ENCODE measurements at regions not wholly inside any gene's neighbourhood (a gene's known extent, or its start where the extent isn't known, plus 50 kb on each side); places are given as distances from the start of the nearest gene placed in this dataset.

- no peak for TF ChIP-seq POLR2A (IDR thresholded peaks at IDR 0.05)
- TF ChIP-seq, protein P1, sequence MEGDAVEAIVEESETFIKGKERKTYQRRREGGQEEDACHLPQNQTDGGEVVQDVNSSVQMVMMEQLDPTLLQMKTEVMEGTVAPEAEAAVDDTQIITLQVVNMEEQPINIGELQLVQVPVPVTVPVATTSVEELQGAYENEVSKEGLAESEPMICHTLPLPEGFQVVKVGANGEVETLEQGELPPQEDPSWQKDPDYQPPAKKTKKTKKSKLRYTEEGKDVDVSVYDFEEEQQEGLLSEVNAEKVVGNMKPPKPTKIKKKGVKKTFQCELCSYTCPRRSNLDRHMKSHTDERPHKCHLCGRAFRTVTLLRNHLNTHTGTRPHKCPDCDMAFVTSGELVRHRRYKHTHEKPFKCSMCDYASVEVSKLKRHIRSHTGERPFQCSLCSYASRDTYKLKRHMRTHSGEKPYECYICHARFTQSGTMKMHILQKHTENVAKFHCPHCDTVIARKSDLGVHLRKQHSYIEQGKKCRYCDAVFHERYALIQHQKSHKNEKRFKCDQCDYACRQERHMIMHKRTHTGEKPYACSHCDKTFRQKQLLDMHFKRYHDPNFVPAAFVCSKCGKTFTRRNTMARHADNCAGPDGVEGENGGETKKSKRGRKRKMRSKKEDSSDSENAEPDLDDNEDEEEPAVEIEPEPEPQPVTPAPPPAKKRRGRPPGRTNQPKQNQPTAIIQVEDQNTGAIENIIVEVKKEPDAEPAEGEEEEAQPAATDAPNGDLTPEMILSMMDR (IDR thresholded peaks at IDR 0.05) = no peak
- no peak for DNase-seq (ENCODE audit: low spot score in 2 of 2)
- no peak overlapping the region for H3K4me3 ChIP-seq (ENCODE audit: low read depth, poor library complexity, severe bottlenecking)
- WGBS, 2 donors = 79 to 81% methylated on average over 5 of the region's 5 CpGs
- intact Hi-C loops (cut with DNase I; ENCODE audit: low total_unique reads) = no loop called here
These were observed 415.6 kb upstream of the KAZN start for GRCh38 chr1:14182856-14183255.

GRCh38 chr1:14183329-14183728, 415.2 kb upstream of the KAZN start:
- H3K4me3 ChIP-seq (ENCODE audit: low read depth, poor library complexity, severe bottlenecking) = no peak overlapping the region
- no peak for DNase-seq (ENCODE audit: low spot score in 2 of 2)
- TF ChIP-seq POLR2A (IDR thresholded peaks at IDR 0.05) = no peak
- TF ChIP-seq, protein P1 (IDR thresholded peaks at IDR 0.05) = no peak
- intact Hi-C loops (cut with DNase I; ENCODE audit: low total_unique reads) = no loop called here
- WGBS, 2 donors = 86 to 93% methylated on average over 11 of the region's 11 CpGs

DNA sequence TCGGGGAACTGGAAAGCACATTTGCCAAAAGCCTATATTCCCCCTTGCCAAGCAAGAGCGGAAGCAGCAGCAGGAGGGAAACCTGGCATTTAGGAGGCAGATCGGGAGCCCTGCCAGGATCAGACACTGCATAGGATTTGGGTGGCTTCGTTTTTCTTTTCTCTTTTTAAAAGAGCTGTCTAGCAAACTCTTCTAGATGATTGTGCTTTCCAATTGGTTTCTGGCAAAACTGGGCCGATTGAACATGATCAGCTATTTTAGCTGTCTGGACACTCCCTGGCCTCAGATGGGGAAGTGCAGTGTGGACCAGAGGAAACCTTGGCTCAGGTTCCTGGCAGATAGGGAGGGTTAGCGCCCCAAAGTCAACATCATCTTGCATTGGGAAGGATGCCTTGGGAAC, 414.0 kb upstream of the KAZN start:
- DNase-seq (ENCODE audit: low spot score in 2 of 2) = no peak
- TF ChIP-seq, protein P1 (IDR thresholded peaks at IDR 0.05) = no peak
- no peak for TF ChIP-seq POLR2A (IDR thresholded peaks at IDR 0.05)
- intact Hi-C loops (cut with DNase I; ENCODE audit: low total_unique reads) = no loop called here
- WGBS, 2 donors = 31 to 43% methylated on average over 6 of the region's 6 CpGs
- H3K4me3 ChIP-seq (ENCODE audit: low read depth, poor library complexity, severe bottlenecking) = no peak overlapping the region

GRCh38 chr1:14189381-14189780, 409.1 kb upstream of the KAZN start:
- intact Hi-C loops (cut with DNase I; ENCODE audit: low total_unique reads) = no loop called here
- TF ChIP-seq POLR2A (IDR thresholded peaks at IDR 0.05) = no peak
- TF ChIP-seq, protein P1 (IDR thresholded peaks at IDR 0.05) = no peak
- 82 to 97% methylated on average over 4 of the region's 4 CpGs for WGBS, 2 donors
- no peak overlapping the region for H3K4me3 ChIP-seq (ENCODE audit: low read depth, poor library complexity, severe bottlenecking)
- no peak for DNase-seq (ENCODE audit: low spot score in 2 of 2)

GRCh38 chr1:14190508-14190907, 408.0 kb upstream of the KAZN start:
- no peak overlapping the region for H3K4me3 ChIP-seq (ENCODE audit: low read depth, poor library complexity, severe bottlenecking)
- TF ChIP-seq, protein P1 (IDR thresholded peaks at IDR 0.05) = no peak
- no peak for TF ChIP-seq POLR2A (IDR thresholded peaks at IDR 0.05)
- intact Hi-C loops (cut with DNase I; ENCODE audit: low total_unique reads) = no loop called here
- DNase-seq (ENCODE audit: low spot score in 2 of 2) = no peak
- 53 to 54% methylated on average over 3 of the region's 3 CpGs for WGBS, 2 donors

GRCh38 chr1:14194511-14194910, 404.0 kb upstream of the KAZN start:
- intact Hi-C loops (cut with DNase I; ENCODE audit: low total_unique reads) = no loop called here
- no peak overlapping the region for H3K4me3 ChIP-seq (ENCODE audit: low read depth, poor library complexity, severe bottlenecking)
- no peak for DNase-seq (ENCODE audit: low spot score in 2 of 2)
- WGBS, 2 donors = 73 to 79% methylated on average over 3 of the region's 3 CpGs
- TF ChIP-seq POLR2A (IDR thresholded peaks at IDR 0.05) = no peak
- TF ChIP-seq, protein P1 (IDR thresholded peaks at IDR 0.05) = no peak

Data from lower leg skin (tissue), 4 donors.